Lower leg skin (tissue), 3 donors: ENCODE measurements at regions not wholly inside any gene's neighbourhood (a gene's known extent, or its start where the extent isn't known, plus 50 kb on each side); places are given as distances from the start of the nearest gene placed in this dataset.
"Not testable (repeated sequence)": the region's sequence is repeated elsewhere in the genome, so short reads cannot be mapped to it uniquely, and the experiment has no call there.

Experiments used
- CTCF ChIP-seq, 3 donors: fragments of 450-650 bp; IDR thresholded peaks; one replicate each; pipeline ENCODE4 v1.5.1; 2016; ENCODE audit warnings: antibody characterized with exemption in 3 of 3, mild to moderate bottlenecking in 3 of 3, moderate library complexity in 2 of 3
- POLR2A ChIP-seq, 2 donors: fragments of 450-650 bp; IDR thresholded peaks; one replicate each; pipeline ENCODE4 v1.6.1; 2016 to 2017; ENCODE audit warnings: antibody characterized with exemption in 2 of 2, mild to moderate bottlenecking in 1 of 2, moderate library complexity in 1 of 2

GRCh38 chr3:3291756-3292283, 112.3 kb upstream of the CRBN start:
- not testable (repeated sequence) for TF ChIP-seq POLR2A, CTCF (IDR thresholded peaks at IDR 0.05)
